Occipital lobe (tissue), 1 donor: ENCODE measurements at regions not wholly inside any gene's neighbourhood (a gene's known extent, or its start where the extent isn't known, plus 50 kb on each side); places are given as distances from the start of the nearest gene placed in this dataset.
A peak's percentile ranks its signal among the peaks of the same experiment; 100 is the strongest.

Experiments
- DNase-seq: peaks from one replicate; lab custom pipeline; 2025; lab: John Stamatoyannopoulos, UW

DNA sequence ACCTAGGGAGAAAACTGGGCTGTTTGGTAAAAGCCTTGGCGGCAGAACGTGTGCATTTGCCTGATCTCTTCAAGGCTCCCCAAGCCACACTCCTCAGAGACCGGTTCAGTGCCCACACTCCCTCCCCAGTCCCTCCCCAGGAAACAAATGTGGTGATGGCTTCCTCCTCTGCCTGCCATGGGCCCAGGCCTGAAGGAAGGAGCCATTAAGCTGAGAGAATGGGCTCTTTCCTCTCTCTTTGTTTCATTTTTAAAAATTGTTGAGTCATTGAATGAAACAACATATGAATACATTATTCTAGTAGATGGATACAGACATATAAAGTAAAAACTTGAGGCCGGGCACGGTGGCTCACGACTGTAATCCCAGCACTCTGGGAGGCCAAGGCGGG is 50.6 kb upstream of the YWHAQ start:
- DNase-seq = no peak

DNA sequence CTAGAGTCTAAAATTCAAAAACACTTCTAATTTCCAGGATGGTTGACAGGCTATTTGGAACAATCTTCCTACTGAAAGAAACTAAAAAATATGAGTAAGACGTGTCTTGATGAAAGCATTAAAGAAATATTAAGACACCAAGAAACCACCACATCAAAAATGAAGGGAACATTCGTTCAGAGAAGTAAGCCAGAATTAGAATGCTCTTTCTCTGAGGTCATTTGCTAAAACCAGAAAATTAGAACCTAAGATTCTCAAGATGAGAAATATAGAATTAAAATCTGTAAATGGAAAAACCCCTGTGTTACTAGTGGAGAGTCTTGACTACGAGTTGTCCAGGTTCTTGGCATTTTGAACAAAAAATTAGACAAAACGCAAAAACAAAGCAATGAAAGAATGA is 54.8 kb upstream of the YWHAQ start:
- DNase-seq = no peak

DNA sequence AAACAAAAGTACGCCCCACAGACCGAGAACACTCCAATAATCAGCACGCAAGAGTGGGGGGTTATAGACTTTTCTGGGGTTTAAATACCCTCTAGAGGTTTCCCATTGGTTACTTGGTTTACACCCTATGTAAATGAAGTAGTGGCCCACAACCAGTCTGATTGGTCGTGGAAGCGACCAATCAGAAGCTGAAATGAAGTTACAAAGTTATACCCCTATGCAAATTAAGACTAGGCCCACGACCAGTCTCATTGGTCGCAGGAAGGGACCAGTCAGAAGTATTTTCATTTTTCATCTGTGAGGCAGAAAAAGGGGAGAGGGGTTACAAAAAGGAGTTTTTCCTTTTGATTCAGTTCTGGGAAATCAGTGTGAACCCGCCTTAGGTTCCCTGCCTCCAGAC is 55.3 kb upstream of the YWHAQ start:
- DNase-seq = no peak

DNA sequence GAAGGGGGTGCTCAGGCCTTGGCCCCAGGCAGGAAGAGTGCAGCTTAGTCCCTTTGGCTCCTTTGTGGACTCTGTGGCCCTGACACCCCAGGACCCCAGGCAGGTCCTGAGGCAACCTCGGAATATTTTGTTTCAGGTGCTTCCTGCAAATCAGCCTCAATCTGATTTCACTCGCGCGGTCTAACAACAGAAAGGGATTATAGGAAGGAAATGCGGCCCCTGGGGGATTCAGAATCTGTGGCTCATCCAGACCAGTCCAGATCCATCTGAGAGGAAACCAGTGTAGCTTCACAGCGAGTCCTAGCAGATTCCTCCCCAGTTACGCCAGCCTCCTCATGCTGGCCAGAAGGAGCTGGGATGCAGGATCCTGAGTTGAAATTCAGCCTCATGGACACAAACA is 59.5 kb upstream of the YWHAQ start:
- no peak for DNase-seq

DNA sequence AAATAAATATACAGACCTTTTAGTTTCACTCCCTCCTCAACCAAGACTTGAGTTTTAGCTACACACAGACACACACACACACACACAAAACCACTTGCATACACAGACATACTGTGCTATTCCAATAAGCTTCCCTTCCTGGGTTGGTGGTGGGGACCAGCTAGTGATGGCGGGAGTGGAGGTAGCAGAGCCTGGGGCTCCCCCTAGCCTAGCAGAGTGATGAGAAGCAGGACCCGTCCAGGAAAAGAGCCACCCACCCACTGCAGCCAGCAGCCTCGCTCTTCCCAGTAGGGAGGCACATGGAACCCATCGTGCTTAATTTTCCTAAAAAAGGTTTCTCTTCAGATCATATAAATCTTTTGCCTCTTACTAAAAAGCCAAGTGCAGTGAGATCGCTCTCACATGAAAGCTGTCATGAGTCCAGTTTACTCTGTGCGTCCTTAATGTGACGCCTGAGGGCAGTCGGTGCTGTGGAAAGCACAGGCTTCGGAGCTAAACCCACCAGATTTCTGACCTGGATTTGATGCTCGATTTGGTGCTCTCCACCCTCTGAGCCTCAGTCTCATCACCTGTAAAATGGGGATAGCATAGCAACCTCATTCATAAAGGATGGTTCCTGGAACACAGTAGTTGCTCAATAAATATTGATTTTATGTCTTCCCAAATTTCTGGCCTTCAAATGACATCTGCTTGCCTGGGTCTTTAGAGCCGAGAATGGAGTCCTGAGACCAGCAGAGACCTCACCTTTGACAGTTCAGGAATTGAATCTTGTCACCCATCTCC is 60.1 kb upstream of the YWHAQ start:
- DNase-seq = no peak

DNA sequence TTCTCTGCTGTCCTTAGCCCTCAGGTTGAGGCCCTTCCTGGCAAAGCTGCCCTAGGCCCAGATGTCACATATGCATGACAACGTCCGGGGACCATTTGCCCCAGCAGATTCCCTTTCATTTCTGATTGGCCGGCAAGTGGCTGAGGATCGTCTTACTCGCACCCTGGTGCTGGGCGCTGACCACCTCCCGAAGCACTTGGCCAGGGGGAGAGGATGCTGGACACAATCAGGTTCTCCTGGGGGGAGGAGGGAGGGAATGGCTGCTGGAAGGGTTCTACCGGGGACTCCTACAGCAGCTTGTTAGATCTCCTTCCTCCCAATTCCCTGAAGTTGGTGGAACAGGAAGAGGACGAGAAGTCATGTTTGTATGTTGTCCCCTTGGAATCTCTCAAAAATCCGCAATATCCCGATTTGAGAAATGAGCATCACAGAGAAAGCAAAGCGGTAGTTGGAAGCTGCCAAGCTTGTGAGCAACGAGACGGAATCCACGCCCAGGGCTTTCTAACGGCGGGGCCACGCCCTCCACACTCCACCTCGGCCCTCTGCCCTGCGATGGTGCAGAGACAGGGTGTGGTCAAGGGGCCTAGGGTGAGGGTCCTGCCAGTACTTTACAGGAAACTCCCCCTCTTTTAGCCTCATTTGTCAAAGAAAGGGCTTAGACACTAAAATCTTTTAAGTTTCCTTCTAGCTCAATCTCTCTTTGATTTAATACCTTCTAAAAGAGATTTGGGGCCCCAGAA is 61.8 kb upstream of the YWHAQ start:
- DNase-seq = no peak

DNA sequence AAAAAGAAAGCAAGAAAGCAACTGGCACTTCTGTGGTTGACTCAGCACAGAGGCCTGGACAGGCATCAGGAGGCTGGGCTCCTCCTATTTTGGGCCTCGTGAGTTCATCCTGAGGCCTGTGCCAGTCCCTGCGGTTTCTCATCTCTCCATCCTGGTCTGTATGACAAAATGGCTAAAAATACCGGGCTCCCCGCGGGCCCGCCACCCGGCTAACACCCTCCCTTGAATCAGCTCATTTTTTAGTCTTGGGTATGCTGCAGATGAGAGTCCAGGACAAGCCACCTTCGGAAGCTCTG is 62.3 kb upstream of the YWHAQ start:
- no peak for DNase-seq

DNA sequence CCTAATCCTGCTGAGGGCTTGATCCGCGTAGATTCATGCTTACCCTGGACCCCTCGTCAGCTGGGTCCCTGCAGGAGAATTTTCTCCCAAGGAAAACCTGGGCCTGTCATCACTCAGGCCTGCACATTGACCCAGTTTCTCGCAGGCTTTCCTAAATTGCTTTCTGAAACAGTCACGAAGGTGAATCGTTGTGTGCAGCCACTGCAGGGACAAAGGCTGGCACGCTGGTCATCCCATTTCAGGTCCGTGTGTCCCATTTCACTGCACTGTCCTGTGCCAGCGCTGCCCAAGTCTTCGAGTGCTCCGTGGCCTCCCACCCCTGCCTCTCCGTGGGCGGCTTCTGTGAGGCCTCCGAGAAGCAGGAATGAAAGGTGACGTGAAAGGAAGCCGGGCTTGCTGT is 62.8 kb upstream of the YWHAQ start:
- DNase-seq = no peak

DNA sequence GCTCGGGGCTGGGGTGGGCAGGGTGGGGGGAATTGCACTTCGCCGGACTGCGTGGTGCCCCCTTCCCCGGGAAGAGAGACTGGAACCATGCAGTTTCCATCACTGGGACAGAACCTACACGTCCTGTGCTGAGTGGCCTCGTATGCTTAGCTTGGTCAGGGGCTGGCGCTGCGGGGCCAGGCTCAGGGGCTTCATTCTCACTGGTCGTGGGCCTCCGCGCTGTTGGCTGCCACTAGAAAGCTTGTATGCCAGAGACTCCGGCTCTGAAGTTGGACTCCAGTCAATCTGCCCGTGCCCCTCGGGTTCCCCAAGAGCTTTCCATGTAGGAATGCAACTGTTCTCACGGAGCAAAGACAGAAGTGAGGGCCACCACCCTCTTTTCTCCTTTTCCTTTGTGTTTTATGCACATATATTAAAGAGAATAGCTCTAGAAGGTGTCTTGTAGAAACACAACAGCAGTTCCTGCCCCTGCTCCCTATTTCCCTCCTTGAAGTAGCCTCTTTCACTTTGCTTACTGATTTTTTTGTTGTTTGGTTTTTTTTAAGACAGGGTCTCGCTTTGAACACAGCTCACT is 64.0 kb upstream of the YWHAQ start:
- DNase-seq = no peak

DNA sequence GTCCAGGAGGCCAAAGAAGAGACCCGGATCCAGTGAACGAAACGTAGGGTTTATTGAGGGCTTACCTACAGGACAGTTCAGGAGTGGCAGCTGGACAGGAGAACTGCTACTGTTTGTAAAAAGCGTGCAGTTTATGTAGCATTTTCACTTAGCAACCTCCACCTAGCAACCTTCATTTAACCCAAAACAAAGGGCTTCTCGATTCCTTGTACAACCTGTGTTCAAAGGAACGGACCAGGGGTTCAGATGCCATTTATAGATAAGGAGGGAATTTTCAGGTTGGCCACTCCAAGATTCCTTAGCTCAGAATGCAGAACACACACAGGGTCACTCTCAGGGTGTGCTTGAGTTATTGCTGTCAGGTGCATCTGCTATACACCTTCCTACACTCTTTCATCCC is 65.1 kb upstream of the YWHAQ start:
- DNase-seq = no peak

DNA sequence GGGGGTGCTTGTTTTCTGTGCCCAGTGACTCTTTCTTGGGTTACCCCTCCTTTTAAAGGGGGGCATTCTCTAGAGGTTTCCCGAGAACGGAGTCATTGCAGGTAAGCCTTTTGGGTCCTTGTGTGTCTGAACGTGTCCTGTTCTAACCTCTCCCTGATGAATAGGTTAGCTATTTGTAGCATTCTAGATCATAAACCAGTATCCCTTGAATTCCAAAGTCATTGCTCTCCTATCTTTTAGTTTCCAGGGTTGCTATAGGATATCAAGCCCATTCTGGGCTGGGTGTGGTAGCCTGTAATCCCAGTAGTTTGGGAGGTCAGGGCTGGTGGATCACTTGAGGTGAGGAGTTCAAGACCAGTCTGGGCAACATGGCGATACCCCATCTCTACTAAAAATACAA is 65.9 kb upstream of the YWHAQ start:
- no peak for DNase-seq

DNA sequence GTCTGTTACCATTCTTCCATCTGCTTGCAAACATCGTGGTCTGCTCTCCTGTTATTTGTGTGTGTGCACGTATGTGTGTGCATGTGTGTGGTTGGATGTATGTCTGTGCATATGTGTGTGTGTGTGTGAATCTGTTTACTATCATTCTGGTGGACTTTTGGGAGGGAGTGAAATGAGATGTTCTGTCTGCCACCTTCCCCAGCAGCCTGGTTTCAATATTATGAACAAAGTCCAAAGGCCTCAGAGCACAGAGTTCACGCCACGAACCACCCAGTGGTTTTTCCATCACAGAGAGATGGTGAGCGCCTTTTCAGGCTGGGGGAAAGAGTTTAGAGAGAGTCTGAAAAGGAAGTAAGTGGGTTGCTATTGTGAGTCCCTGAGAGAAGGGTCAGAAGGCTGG is 67.1 kb upstream of the YWHAQ start:
- no peak for DNase-seq

DNA sequence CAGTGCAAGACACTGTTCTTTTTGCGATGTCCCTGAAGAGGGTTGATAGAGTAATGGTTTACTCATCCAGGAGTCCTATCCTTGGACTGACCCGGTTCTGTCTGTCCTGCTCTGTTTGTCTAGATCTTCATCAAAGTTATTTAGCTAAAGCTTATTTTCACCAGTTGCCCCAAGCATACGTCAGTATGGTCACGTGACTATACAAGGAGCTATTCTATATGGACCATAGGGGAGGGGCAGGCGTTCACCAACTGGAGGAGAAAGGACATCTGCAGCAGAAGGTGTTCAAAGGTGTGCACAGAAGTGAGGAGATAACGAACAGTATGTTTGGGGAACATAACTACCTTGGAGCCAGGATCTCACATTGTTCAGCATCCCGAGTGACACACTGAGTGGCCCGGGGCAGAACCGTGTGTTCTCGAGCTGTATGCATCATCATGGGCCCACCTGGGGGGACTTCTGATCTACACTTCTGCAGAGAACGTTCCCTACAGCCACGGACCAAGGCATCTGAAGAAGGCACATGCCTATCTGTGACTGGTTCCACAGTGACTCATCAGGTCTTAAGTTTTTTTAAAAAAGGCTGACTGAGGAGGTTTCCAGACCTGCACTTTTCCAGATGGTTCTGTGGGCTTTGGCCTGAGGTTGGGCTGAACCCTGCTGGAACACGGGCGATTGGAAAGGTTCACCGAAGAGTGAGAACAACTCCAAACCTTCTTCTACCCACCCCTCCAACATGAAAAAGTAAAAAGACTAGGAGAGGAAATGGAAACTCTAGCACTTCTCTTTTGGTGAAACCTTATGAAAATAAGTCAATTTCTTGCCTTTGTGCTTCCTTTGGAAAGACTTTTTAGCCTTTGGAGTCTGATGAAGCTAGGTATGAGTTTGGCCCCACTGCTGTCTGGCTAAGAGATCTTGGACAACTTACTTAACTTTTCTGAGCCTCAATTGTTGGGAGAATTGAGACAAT is 68.6 kb upstream of the YWHAQ start:
- DNase-seq = no peak

DNA sequence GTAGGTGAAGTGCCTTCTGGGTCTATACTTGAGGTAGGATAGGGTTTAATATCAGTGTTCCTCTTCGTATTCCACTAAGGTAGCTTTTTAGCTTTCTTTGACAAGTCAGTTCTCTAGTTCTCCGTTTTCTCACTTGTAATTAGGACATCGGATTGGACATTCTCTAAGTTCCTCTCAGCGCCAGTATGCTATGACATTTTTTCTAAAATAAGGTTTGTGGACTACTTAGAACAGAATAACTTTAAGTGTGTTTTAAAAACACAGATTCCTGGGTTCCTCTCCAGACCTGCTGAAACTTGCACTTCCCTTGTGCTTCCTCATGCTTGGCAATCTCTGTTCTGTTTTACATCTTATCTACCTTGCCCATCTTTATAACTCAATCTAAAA is 69.3 kb upstream of the YWHAQ start:
- DNase-seq = no peak

DNA sequence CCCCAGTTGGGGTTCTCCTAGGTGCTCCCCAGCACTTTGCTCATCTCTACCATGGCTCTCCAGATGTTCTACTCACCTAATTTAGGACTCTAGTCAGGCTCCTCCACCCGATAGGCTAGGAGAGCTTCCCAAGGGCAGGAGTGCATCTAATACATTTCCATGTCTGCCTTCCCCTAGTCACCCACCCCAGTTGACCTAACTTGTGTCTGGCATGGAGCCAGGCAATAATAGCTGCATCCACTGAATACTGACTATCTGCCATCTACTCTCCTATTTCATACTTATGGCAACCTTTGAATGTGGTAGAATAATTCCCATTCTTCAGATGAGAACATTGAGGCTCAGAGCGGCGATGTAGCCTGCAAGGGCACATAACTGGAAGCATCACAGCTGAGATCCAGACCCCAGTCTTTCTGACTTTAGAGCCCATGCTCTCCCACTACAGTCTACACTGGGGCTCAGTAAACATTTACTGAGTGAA is 71.8 kb upstream of the YWHAQ start:
- DNase-seq = no peak

DNA sequence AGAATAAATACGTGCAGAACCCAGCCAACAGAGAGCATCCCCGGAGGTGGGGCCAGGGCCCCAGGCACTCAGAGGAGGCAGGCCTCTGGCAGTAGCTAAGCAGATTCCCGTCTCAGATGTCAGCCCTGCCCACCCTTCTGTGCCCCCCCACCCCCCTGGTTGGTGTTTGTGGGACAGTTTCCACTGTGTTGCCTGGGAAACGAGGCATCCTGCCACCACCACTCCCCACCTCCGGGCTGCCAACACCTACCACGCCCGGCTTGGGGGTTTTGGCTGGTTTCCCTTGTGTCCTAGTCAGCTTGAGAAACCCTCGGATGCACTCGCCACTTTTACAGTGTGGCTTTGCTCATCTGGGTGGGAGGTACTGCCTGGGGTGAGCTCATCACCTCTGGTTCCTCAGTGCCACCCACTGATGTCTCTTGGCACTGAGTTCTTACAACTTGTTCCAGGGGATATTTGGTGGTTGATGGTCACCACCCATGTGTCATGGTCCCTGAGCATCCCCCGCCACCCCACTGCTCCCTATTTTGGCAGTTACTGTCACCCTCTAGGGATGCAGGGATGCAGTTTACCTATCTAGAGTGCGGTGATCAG is 72.4 kb upstream of the YWHAQ start:
- peak; percentile 56 for DNase-seq

DNA sequence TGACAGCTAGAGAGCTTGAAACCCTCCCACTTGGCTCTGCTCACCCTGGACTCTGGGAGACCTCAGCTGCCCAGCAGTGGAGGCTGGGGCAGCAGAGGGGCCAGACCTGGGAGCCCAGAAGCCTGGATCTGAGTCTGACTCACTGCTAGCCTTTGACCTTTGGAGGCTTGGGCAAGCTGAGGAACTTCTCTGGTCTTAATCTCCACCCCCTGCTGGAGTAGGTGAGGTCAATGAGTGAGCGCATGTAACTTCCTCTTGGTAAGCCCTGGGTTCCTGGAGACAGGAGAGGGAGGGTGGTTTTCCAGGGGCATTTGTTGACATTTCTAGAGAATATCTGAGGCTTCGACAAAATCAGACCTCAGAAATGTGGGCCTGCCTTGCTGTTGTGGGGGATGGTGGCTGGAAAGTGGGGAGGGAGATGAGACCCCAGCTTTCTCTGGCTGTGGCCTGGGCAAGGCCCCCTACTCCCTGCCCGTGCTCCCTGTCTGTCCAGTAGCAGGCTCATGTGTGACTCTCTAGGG is 73.0 kb upstream of the YWHAQ start:
- DNase-seq = no peak

DNA sequence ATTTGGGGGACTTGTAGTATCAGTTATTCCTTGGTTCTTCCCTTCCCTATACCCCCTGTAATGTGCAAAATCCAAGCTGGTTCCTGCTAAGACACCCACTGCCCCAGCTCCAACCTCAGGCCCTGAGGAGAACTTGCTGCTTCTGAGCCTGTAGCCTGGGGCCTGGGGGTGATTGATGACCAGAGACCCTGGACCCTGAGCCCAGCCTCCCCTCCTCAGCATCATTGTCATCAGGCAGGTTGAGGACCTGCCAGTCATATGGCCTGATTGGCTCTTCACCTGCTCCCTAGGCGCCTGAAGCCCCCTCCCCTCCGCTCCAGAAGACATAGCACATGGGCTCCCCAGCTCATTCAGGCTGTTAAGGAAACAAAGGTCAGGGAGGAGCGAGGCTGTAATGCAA is 73.8 kb upstream of the YWHAQ start:
- no peak for DNase-seq

DNA sequence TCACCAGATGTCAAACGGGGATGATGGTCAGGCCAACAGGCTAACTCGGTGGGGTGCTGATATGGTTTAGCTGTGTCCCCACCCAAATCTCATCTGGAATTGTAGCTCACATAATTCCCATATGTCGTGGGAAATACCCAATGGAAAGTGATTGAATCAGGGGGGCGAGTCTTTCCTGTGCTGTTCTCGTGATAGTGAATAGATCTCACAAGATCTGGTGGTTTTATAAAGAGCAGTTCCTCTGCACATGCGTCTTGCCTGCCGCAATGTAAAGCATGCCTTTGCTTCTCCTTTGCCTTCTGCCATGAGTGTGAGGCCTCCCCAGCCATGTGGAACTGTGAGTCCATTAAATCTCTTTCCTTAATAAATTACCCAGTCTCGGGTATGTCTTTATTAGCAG is 74.4 kb upstream of the YWHAQ start:
- no peak for DNase-seq

DNA sequence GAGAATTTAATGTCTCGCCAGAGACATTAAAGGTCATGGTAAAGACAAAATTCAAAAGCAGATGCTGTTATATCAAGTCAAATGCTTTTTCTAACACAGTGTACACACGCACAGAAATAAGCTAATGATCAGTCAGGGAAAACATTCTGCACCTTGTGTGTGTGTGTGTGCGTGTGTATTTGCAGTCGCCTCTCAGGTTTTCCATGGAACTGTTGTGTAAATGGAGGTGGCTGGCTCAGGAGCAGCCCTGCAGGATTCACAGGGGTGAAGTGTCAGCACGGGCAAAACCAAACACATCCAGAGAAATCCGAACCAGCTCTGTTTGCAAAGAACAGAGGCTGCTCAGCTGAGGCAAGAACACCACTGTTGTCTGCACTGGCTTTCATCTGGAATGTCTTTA is 76.2 kb upstream of the YWHAQ start:
- no peak for DNase-seq

DNA sequence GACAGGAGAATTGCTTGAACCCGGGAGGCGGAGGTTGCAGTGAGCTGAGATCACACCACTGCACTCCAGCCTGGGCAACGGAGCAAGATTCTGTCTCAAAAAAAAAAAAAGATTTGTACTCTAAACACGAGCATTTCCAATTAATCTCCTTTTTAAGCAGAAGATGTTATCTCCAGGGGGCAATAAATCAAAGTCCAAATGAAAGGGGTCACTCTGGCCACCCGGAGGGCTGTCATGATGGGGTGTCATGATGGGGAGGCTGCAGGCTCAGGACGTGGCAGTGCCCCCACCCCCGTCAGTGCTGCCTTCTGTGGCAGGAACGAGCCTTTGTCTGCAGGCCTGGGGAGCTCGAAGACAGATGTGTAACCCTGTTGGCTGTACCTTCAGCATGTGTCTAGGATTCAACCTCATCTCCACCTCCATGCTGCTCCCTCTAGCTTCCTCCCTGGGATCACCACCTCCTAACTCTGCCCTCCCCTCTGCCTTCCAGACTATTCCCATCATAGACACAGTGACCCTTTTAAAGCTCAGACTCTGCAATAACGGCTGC is 76.9 kb upstream of the YWHAQ start:
- DNase-seq = no peak
